Transverse colon (tissue), 4 donors: ENCODE measurements at regions not wholly inside any gene's neighbourhood (a gene's known extent, or its start where the extent isn't known, plus 50 kb on each side); places are given as distances from the start of the nearest gene placed in this dataset.

ENCODE experiments used
- DNase-seq: peaks from one replicate; pipeline ENCODE4 v3.0.0-alpha.2; 2019
- H3K27ac ChIP-seq, 4 donors: fragments of 200-600 bp; sonication (generic); 2 replicates each; pipeline ENCODE4 v1.5.1; 2016 to 2018; ENCODE audit warnings: inconsistent platforms in 4 of 4
- H3K27me3 ChIP-seq: fragments of 200-600 bp; sonication (generic); 2 replicates; pipeline ENCODE4 v1.5.1; 2017; ENCODE audit warnings: inconsistent platforms
- H3K36me3 ChIP-seq, 4 donors: fragments of 200-600 bp; sonication (generic); 2 replicates each; pipeline ENCODE4 v1.5.1; 2017 to 2019; ENCODE audit warnings: inconsistent platforms in 4 of 4
- H3K4me1 ChIP-seq, 4 donors: fragments of 200-600 bp; sonication (generic); 2 replicates each; pipeline ENCODE4 v1.5.1; 2017 to 2020; ENCODE audit warnings: inconsistent platforms in 4 of 4
- H3K4me3 ChIP-seq, 4 donors: fragments of 200-600 bp; sonication (generic); 1 replicate in 1 of 4; 2 replicates in 3 of 4; pipeline versions ENCODE4 v1.5.1 to v1.6.1; 2017 to 2019; ENCODE audit warnings: inconsistent platforms in 4 of 4
- H3K9me3 ChIP-seq, 2 donors: fragments of 200-600 bp; sonication (generic); 2 replicates each; pipeline ENCODE4 v1.5.1; 2017 to 2019; ENCODE audit warnings: inconsistent platforms in 2 of 2
- CTCF ChIP-seq, 5 experiments: fragments of 200-600 bp in 3 of 5; fragments of 450-650 bp in 2 of 5; sonication (generic) in 3 of 5; IDR thresholded peaks; 1 replicate in 2 of 5; 2 replicates in 3 of 5; pipeline ENCODE4 v1.5.1; 2016 to 2017; ENCODE audit warnings: antibody characterized with exemption in 5 of 5, inconsistent platforms in 3 of 5, mild to moderate bottlenecking in 2 of 5, moderate library complexity in 1 of 5
- EP300 ChIP-seq: sonication (generic); formaldehyde crosslinking; IDR thresholded peaks from one replicate; pipeline ENCODE4 v1.6.1; 2017; ENCODE audit warnings: antibody characterized with exemption, low read depth
- POLR2A ChIP-seq: fragments of 450-650 bp; IDR thresholded peaks from one replicate; pipeline ENCODE4 v1.6.1; 2016; ENCODE audit warnings: antibody characterized with exemption, mild to moderate bottlenecking, moderate library complexity
- POLR2AphosphoS5 ChIP-seq, 3 donors: sonication (generic); formaldehyde crosslinking; IDR thresholded peaks; one replicate each; pipeline ENCODE4 v1.6.1; 2016; ENCODE audit warnings: antibody characterized with exemption in 3 of 3
- WGBS, 2 donors: methylation state at CpG; one replicate each; pipeline ENCODE4 v1.1.5; 2018; ENCODE audit warnings: low coverage in 1 of 2; 5-methylcytosine and 5-hydroxymethylcytosine counted together
- in situ Hi-C, 4 donors: fragments of 200-750 bp; cut with MboI; loops; one replicate each; pipeline versions ENCODE4 v1.15.0 to v1.15.1; 2017; ENCODE audit warnings: low sequenced_read_pairs in 3 of 4, low pct_ligation_motif_present in 1 of 4, low pct_unique_long_range_greater_than_20kb in 1 of 4
- intact Hi-C: fragments of 100-400 bp; cut with DNase I; formaldehyde crosslinking; loops from one replicate; pipeline ENCODE4 v1.15.1; 2023; ENCODE audit warnings: low total_unique reads
- small RNA-seq, 4 donors: library from RNA; depleted of rRNA; stranded (forward); fragments of <200 nt; gene quantifications; one replicate each; pipeline ENCODE3, GENCODE V24; 2016

DNA sequence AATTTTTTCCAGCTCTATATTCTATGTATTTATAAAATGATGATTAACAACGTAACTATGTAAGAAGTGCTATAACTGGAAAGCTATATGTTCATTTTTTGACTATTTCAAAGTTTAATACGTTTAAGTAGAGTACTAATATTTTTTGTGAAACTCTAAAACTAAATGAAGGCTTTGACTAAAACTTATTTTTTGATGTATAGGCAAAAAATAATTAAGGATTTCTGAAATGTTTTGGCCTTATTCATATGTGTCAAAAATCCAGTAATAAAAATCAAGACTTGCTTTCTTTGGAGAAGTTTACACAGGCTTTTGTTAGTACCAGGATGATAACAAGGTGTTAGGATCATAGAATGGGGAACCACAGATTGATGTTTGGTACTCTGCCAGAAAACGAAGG is 58.2 kb upstream of the ZEB2 start:
- no peak for DNase-seq
- H3K36me3 ChIP-seq: no peaks in the 10 kb centered on the region
- in situ Hi-C loops (no loop called here), intact Hi-C loops (loop anchor here (2.0 kb wide), 1 partner anchor 45 kb away; no protein-coding TSS in a partner anchor)
- H3K27ac ChIP-seq: no peak overlapping the region
- no peaks in the 10 kb centered on the region for H3K9me3 ChIP-seq
- TF ChIP-seq EP300: no peak
- TF ChIP-seq POLR2A: no peak
- TF ChIP-seq POLR2AphosphoS5 (IDR thresholded peaks at IDR 0.05): no peak
- 71 to 80% methylated on average over 3 of the region's 3 CpGs for WGBS, 2 donors
- H3K27me3 ChIP-seq: no peaks in the 10 kb centered on the region
- no peaks in the 10 kb centered on the region for H3K4me1 ChIP-seq
- H3K4me3 ChIP-seq: no peak overlapping the region

DNA sequence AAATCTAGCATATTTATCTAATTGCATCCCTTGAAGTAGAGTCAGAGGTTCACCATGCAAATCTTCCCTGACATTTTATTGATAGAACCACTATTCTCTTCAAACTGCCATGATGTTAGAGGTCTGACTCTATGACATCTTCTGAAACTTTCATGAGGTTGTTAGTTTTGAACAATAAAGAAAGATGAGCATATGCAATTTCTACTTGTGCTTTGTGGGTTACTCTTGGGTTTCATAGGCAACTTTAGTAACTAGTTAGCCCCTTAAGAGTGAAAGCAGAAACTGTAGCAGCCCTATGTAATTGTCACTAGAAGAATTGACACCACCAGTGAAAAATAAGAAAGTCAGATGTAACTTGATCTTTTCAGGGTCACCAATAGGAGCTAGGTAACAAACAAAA is 53.1 kb upstream of the ZEB2 start:
- H3K27me3 ChIP-seq: no peaks in the 10 kb centered on the region
- no peaks in the 10 kb centered on the region for H3K4me1 ChIP-seq
- in situ Hi-C loops: no loop called here
- intact Hi-C loops: no loop called here
- no peaks in the 10 kb centered on the region for H3K9me3 ChIP-seq
- TF ChIP-seq POLR2A (no peak), CTCF (IDR thresholded peaks at IDR 0.05) (no peak), POLR2AphosphoS5 (IDR thresholded peaks at IDR 0.05) (no peak), EP300 (no peak)
- H3K36me3 ChIP-seq: no peaks in the 10 kb centered on the region
- H3K27ac ChIP-seq: no peak overlapping the region
- no peak overlapping the region for H3K4me3 ChIP-seq
- no peak for DNase-seq

DNA sequence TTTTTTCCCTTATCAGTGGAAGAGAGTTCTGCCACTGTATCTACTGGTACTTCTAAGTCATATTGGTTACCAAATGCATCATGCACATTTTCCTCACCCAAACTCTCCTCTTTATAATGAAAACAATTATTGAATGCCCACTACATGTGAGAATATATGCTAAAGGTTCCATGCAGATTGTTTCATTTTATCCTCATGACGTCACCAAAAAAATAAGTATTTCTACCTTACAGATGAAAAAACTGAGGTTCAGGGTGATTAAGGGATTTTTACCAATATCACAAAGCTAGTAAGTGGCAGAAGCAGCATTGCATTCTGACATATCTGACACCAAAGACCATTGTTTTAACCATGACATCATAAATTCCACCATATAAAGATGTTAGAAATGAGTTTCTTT is 51.9 kb upstream of the ZEB2 start:
- in situ Hi-C loops: no loop called here
- Histone ChIP-seq H3K36me3 (no peaks in the 10 kb centered on the region), H3K4me1 (no peaks in the 10 kb centered on the region), H3K27me3 (no peaks in the 10 kb centered on the region), H3K4me3 (no peak overlapping the region), H3K9me3 (no peaks in the 10 kb centered on the region), H3K27ac (no peak overlapping the region)
- intact Hi-C loops: no loop called here
- TF ChIP-seq POLR2AphosphoS5 (IDR thresholded peaks at IDR 0.05) (no peak), CTCF (IDR thresholded peaks at IDR 0.05) (no peak), EP300 (no peak), POLR2A (no peak)
- DNase-seq: no peak
- 94% methylated on average over 1 of the region's 1 CpG for WGBS, 2 donors

DNA sequence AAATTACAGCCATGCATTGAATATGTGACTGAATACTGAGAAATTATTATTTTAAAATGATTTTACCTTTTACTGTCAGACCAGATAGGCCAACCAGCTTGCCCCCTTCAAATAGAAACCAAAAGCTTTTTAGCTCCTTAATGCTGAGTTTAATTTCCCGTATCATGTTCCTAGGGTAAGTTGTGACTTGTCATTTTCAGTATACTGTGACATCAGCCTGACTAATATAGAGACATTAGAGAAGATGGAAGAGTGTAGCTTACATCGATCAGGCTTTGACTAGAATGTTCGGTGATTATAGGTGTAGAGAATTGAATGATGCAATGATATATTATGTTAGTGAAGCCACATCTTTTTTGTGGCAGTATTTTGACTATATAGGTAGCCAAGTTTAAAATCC is 50.6 kb upstream of the ZEB2 start:
- Histone ChIP-seq H3K27me3 (no peaks in the 10 kb centered on the region), H3K36me3 (no peaks in the 10 kb centered on the region), H3K4me1 (no peaks in the 10 kb centered on the region), H3K9me3 (no peaks in the 10 kb centered on the region), H3K4me3 (no peak overlapping the region), H3K27ac (no peak overlapping the region)
- 70 to 71% methylated on average over 3 of the region's 3 CpGs for WGBS, 2 donors
- TF ChIP-seq CTCF (IDR thresholded peaks at IDR 0.05): no peak
- TF ChIP-seq POLR2A: no peak
- TF ChIP-seq EP300: no peak
- TF ChIP-seq POLR2AphosphoS5 (IDR thresholded peaks at IDR 0.05): no peak
- intact Hi-C loops (no loop called here), in situ Hi-C loops (no loop called here)
- no peak for DNase-seq

Small RNA genes lying in the stretch of these regions (small RNA-seq; reads per million reads assigned to genes)
- gene RF00019 (0 reads per million in 4 donors), gene RF01992 (0 reads per million in 4 donors), gene RNA5SP106 (0 reads per million in 4 donors), gene RNU6-692P (0 reads per million in 4 donors), gene RNU6-715P (0 reads per million in 4 donors), gene RNU7-2P (0 reads per million in 4 donors)
